Activated naive CD8-positive, alpha-beta T cell (primary cell): ENCODE measurements at regions not wholly inside any gene's neighbourhood (a gene's known extent, or its start where the extent isn't known, plus 50 kb on each side); places are given as distances from the start of the nearest gene placed in this dataset.
"Not testable (repeated sequence)": the region's sequence is repeated elsewhere in the genome, so short reads cannot be mapped to it uniquely, and the experiment has no call there.

Experiments
- H3K27ac Mint-ChIP-seq: one replicate; pipeline ENCODE4 v1.8.0; 2021; ENCODE audit warnings: mixed read lengths
- H3K27me3 Mint-ChIP-seq: one replicate; pipeline ENCODE4 v1.8.0; 2021; ENCODE audit warnings: mixed read lengths
- H3K36me3 Mint-ChIP-seq: one replicate; pipeline ENCODE4 v1.8.0; 2021; ENCODE audit warnings: mixed read lengths
- H3K4me1 Mint-ChIP-seq: one replicate; pipeline ENCODE4 v1.8.0; 2021; ENCODE audit warnings: low read depth, mixed read lengths
- H3K4me3 Mint-ChIP-seq: one replicate; pipeline ENCODE4 v1.8.0; 2021; ENCODE audit warnings: mild to moderate bottlenecking, mixed read lengths
- H3K9me3 Mint-ChIP-seq: one replicate; pipeline ENCODE4 v1.8.0; 2021; ENCODE audit warnings: low read depth, mixed read lengths

DNA sequence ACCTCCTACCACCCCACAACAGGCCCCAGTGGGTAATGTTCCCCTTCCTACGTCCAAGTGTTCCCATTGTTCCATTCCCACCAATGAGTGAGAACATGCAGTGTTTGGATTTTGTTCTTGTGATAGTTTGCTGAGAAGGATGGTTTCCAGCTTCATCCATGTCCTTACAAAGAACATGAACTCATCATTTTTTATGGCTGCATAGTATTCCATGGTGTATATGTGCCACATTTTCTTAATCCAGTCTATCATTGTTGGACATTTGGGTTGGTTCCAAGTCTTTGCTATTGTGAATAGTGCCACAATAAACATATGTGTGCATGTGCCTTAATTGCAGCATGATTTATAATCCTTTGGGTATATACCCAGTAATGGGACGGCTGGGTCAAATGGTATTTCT is 81.6 kb downstream of the P2RY10 start:
- not testable (repeated sequence) for H3K27me3 Mint-ChIP-seq, H3K36me3 Mint-ChIP-seq, H3K9me3 Mint-ChIP-seq, H3K4me1 Mint-ChIP-seq, H3K4me3 Mint-ChIP-seq, H3K27ac Mint-ChIP-seq

DNA sequence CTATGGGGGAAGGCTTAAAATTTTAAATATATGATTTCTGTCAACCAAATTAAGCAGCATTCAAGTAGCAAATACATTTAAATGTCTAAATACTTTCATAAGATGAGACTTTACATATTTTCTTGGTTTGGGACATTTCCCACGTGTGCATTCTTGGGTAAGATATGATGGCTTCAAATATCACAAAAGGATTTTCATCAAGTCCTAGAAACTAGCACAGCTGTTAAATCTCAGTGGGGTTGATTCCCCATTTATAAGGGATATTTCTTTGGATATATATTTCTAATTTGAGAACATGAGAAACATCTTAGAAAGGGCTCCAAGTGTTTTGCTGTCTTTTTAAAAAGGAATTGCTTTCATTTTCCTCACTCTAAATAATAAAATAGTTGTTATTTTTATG is 90.2 kb downstream of the P2RY10 start:
- Mint-ChIP-seq H3K4me3 (no peak overlapping the region), H3K9me3 (no peaks in the 10 kb centered on the region), H3K36me3 (peaks cover 2% of the 10 kb centered on the region), H3K27me3 (no peaks in the 10 kb centered on the region), H3K27ac (no peak overlapping the region), H3K4me1 (peaks cover 31% of the 10 kb centered on the region)

DNA sequence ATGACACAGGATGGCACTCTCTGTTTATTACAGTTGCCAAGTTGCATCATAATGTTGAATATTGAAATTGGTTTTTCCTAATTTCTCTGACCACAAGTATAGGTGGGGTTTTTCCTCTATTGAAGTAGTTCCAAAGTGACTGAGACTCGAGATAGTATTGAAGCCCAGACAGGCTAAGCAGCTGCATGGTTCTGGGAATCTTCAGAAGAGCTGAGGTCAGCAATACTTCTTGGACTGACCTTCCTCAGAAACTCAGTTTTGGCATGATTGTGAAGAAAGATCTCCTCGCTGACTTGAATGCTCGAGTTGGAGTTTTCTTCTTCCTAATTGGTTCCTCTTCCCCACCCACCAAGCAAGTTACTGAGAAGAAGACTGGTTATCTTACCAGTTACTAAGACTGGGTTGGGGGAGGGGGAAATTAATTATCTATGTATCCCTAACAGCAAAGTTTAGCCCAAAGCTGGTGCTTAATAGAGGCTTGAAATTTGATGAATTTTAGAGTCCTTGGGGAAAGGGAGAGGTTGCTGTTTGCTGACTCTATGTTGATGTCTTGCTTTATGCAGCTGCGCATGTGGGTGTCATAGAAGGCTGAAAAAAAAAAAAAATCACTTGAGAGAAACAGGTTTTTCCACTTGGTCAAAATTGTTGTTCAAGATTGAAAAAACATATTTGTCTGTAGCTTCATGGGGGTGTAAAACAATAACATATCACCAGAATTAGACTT is 91.1 kb downstream of the P2RY10 start:
- Mint-ChIP-seq H3K4me1 (peaks cover 31% of the 10 kb centered on the region), H3K36me3 (peaks cover 2% of the 10 kb centered on the region), H3K9me3 (no peaks in the 10 kb centered on the region), H3K27me3 (no peaks in the 10 kb centered on the region), H3K4me3 (no peak overlapping the region), H3K27ac (no peak overlapping the region)

DNA sequence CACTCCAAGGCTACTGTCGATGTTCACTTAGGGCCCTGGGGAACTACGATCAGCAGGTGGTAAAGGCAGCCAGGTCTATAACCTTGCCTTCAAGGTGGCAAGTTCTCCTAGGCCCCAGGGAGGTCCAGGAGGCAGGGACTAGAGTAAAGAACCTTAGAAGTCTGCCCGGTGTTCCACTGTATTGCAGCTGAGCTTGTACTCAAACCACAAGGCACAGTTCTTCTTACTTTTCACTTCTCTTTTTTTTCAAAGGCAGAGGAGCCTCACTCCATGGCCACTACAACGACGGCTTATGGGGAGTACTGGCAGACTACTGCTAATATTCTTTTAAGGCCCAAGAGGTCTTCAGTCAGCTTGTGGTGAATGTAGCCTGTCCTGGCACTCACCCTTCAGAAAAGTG is 78.8 kb upstream of the GPR174 start:
- H3K4me3 Mint-ChIP-seq: no peak overlapping the region
- no peaks in the 10 kb centered on the region for H3K27me3 Mint-ChIP-seq
- H3K27ac Mint-ChIP-seq: no peak overlapping the region
- peaks cover 9% of the 10 kb centered on the region for H3K36me3 Mint-ChIP-seq
- H3K4me1 Mint-ChIP-seq: no peaks in the 10 kb centered on the region
- peaks cover 6% of the 10 kb centered on the region for H3K9me3 Mint-ChIP-seq

DNA sequence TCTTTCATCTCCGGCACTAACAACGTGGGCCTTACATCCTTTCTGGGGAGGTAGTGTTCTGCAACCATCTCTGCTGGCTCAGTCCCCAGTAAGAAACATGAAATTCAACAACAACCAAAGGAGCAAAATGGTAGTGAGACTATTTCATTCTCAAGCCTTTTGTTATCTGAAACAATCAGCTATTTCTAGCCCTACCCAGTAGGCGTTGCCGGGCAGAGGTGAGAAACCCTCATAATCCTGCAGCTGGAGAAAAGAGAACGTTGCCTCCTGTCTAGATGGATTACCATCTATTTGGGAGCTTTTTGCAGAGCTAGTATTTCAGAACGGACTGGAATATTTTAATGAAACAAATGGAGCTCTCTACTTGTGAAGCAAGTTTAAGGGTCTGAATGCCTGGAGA is 66.4 kb upstream of the GPR174 start:
- peaks cover 16% of the 10 kb centered on the region for H3K4me1 Mint-ChIP-seq
- no peak overlapping the region for H3K4me3 Mint-ChIP-seq
- no peak overlapping the region for H3K27ac Mint-ChIP-seq
- no peaks in the 10 kb centered on the region for H3K36me3 Mint-ChIP-seq
- H3K9me3 Mint-ChIP-seq: peaks cover 11% of the 10 kb centered on the region
- no peaks in the 10 kb centered on the region for H3K27me3 Mint-ChIP-seq

DNA sequence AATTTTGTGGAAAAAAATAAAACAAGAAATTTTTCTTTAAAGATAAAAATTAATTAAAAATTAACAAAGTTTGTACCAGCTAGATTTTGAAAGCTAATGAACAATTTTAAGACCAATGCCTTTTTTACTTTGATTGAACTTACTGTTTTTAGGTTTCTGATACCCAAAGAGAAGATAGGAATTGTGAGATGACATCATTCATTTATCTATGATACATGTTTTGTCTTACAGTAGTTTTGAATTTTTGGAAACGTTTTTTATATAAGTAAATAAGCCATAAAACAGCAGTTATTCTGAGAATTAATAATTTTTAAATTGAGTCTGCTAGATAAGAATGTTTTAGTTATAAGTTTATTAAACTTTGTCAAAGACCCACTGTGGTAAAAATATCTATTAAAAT is 65.0 kb upstream of the GPR174 start:
- H3K27me3 Mint-ChIP-seq: no peaks in the 10 kb centered on the region
- H3K27ac Mint-ChIP-seq: no peak overlapping the region

DNA sequence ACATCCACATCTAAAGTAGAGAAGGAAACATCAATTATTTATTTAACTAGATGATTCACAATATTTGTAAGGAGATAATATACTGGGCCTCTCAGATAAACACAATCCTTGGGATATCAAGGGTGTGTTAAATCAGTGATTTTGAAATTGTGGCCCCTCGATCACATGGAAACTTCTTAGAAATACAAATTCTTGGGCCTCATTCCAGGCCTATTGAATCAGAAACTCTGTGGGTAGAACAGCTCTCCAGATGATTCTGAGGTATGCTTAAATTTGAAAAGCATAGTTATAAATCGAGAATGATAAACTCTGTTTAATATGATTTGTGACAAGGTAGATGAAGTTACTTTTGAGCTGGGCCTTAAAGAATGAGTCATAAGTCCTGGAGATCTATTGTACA is 64.3 kb upstream of the GPR174 start:
- Mint-ChIP-seq H3K4me3 (no peak overlapping the region), H3K4me1 (peaks cover 31% of the 10 kb centered on the region), H3K27ac (no peak overlapping the region), H3K9me3 (peaks cover 4% of the 10 kb centered on the region), H3K36me3 (no peaks in the 10 kb centered on the region), H3K27me3 (no peaks in the 10 kb centered on the region)

More for the DNA sequence above, 65.0 kb upstream of the GPR174 start:
- peaks cover 25% of the 10 kb centered on the region for H3K4me1 Mint-ChIP-seq
- H3K9me3 Mint-ChIP-seq: peaks cover 4% of the 10 kb centered on the region
- H3K4me3 Mint-ChIP-seq: no peak overlapping the region
- H3K36me3 Mint-ChIP-seq: no peaks in the 10 kb centered on the region

DNA sequence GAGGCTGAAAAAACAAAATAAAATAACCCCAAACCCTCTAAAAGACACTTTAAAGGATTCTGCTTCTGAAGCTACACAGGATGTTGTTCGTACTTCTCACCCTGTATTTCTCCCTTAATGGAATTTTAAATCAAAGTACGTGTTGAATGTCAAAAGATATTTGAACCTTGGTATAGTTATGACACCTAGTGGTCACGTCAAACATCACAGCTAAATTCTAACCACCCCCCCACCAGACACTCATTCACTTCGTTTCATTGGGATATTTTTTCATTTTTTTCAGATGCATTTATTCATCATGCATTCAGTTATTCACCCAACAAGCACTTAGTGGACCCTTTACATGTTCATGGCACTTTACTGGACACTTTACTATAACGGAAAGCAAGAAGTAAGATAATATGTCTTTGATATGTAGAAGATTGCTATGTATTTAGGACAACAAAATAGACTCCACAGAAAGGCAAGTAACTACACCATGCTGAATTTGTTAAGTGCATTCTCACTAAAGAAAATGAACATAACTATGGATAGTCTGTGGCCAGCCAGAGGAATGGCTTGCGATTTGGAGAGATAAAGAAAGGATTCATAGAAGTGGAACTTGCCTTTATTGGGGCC is 62.5 kb upstream of the GPR174 start:
- H3K4me3 Mint-ChIP-seq: peak overlapping the region; percentile 77
- peaks cover 35% of the 10 kb centered on the region for H3K4me1 Mint-ChIP-seq
- no peaks in the 10 kb centered on the region for H3K27me3 Mint-ChIP-seq
- peak overlapping the region; percentile 89 for H3K27ac Mint-ChIP-seq
- H3K9me3 Mint-ChIP-seq: no peaks in the 10 kb centered on the region
- no peaks in the 10 kb centered on the region for H3K36me3 Mint-ChIP-seq

DNA sequence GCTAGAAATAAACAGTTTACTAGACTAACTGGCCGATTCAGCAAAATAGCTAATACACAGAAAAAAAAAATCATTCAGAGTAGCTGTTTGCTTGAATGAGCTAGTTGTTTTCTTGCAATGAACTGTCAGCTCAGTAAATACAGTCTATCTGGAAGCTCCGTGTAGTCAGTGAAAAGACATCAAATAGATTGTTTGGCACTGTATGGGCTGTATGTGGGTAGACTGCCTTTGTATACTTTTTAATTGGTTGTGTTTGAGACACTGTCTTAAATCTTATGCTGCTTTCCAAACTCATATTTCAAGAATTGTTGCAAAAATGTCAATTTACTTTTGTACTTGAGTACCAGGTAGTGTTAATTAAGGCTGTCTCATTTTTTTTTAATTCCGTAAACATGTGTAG is 61.6 kb upstream of the GPR174 start:
- H3K36me3 Mint-ChIP-seq: no peaks in the 10 kb centered on the region
- no peaks in the 10 kb centered on the region for H3K27me3 Mint-ChIP-seq
- H3K27ac Mint-ChIP-seq: peak overlapping the region; percentile 83
- H3K4me3 Mint-ChIP-seq: no peak overlapping the region
- H3K4me1 Mint-ChIP-seq: peaks cover 41% of the 10 kb centered on the region
- no peaks in the 10 kb centered on the region for H3K9me3 Mint-ChIP-seq

DNA sequence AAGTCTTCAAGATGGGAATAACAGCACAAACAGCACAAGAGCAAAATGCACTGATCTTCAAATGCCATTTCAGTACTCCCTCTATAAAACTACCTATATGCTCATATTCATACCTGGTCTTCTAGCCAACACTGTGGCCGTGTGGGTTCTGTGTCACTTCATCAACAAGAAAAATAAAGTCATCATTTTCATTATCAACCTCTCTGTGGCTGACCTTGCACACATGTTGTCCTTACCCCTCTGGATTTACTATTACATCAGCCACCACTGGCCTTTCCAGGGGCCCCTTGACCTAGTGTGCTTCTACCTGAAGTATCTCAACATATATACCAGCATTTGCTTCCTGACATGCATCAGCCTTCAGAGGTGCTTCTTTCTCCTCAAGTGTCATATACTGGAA is 59.6 kb upstream of the GPR174 start:
- Mint-ChIP-seq H3K4me1 (peaks cover 52% of the 10 kb centered on the region), H3K27ac (no peak overlapping the region), H3K9me3 (no peaks in the 10 kb centered on the region), H3K36me3 (no peaks in the 10 kb centered on the region), H3K27me3 (no peaks in the 10 kb centered on the region), H3K4me3 (no peak overlapping the region)

DNA sequence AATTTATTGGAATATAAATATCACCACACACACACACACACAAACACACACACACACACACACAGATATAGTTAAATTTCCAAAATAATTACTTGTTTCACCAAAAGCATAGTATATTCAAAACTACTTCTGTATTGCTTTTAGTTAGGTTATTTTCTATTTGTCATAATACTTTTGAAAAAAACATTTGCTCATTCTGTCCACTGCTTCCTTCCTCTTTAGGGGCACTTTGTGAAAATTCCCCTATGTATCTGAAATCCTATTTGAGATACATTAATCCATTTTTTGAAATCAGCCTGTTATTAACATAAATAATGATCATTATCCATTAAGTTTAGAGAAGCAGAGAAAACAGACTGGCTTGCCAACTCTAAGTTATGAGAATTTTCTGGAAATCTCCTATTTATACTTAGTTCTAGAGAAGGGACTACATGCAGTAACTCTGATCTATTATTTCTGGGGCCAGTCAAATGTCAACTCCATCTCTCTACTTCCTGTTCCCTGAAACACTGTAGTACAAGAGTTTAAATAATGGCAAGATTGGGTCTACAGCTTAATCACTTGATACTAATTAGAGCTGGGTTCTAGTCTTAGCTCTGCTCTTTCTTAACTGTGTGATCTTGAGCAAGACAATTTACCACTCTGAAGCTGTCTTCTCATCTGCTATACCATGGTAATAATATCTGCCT is 54.4 kb upstream of the GPR174 start:
- Mint-ChIP-seq H3K4me3 (peak overlapping the region; percentile 12), H3K27ac (peak overlapping the region; percentile 73), H3K27me3 (no peaks in the 10 kb centered on the region), H3K4me1 (peaks cover 55% of the 10 kb centered on the region), H3K36me3 (no peaks in the 10 kb centered on the region), H3K9me3 (no peaks in the 10 kb centered on the region)

DNA sequence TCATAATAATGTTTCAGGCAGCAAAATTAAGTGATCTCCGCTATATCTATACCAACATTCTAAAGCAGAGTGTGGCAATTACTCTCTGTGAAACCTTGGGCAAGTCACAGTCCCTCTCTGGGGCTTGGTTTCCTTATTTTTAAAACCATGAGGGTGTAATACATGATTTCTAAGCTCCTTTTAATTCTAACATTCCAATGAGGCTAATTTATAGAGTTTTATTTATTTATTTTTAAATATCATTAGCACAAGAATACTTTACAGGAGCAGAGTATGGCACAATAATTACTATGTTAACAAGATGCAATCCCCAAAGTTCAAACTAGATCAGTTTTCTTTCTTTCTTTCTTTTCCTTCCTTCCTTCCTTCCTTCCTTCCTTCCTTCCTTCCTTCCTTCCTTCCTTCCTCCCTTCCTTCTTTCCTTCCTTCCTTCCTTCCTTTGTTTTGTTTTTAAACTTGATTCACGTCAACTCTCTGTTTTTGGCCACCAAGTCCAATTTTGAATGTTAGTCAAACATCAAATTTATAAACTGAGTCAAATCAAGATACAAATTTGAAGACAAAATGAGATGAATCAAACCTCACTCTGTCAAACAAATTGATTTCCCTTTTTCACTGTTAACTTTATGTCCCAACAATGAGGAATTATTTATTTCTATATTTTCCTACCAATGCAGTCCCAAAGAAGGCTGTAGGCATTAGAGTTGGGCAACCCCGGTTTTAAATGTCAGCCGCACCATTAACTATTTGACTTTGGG is 50.2 kb upstream of the GPR174 start:
- H3K27ac Mint-ChIP-seq: peak overlapping the region; percentile 50
- no peaks in the 10 kb centered on the region for H3K36me3 Mint-ChIP-seq
- H3K27me3 Mint-ChIP-seq: no peaks in the 10 kb centered on the region
- no peak overlapping the region for H3K4me3 Mint-ChIP-seq
- H3K9me3 Mint-ChIP-seq: no peaks in the 10 kb centered on the region
- H3K4me1 Mint-ChIP-seq: peaks cover 76% of the 10 kb centered on the region
